ENCODE measurements at regions not wholly inside any gene's neighbourhood (a gene's known extent, or its start where the extent isn't known, plus 50 kb on each side); places are given as distances from the start of the nearest gene placed in this dataset.

DNA sequence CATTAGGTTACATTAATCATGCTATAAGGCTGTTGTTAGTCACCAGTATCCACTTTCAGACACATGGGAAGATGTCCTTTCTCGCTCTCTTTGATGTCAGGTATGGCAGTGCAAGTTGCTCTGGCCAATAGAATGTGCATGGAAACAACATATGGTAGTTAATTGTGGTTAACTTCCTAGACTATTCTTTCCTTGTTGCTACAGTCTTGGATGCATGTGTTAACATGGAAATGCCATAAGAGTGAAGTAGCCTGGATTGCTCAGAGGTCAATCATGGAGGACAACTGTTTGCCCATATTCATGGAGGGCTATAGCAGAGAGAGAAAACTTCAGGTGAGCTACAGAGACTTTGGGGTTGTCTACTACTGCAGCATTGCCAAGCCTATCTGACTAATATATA lies 245.8 kb upstream of the GAS1 start:
- intact Hi-C loops (cut with micrococcal nuclease; ENCODE audit: unreplicated experiment): no loop called here
- ChIA-PET POLR2A (no interaction called here), CTCF (ENCODE audit: unreplicated experiment) (no interaction called here)
- no TSS peak for BruUV-seq (replicated peaks)
- no peak overlapping the region for H3K4me2 ChIP-seq (ENCODE audit: low read length)
- H3K9me3 ChIP-seq (ENCODE audit: low read length): no peaks in the 10 kb centered on the region
- no peaks in the 10 kb centered on the region for H3K36me3 ChIP-seq (ENCODE audit: insufficient read depth, low read length)
- H3K4me1 ChIP-seq (ENCODE audit: insufficient read depth, low read length, poor library complexity, severe bottlenecking): no peaks in the 10 kb centered on the region
- DNase-seq (ENCODE audit: low spot score): no peak
- no peak overlapping the region for H3K4me3 ChIP-seq (ENCODE audit: low read depth, low read length, poor library complexity, severe bottlenecking)
- H3K27ac ChIP-seq (ENCODE audit: low read depth, low read length, poor library complexity, severe bottlenecking): no peak overlapping the region
- no peak for TF ChIP-seq EZH2phosphoT487 (IDR thresholded peaks at IDR 0.05; ENCODE audit: borderline replicate concordance, low read depth, low read length)
- no peak for TF ChIP-seq CTCF (conservative IDR thresholded peaks at IDR 0.05; ENCODE audit: low read length)
- no peaks in the 10 kb centered on the region for H3K79me2 ChIP-seq (ENCODE audit: insufficient read depth, low read depth, low read length)
- H4K20me1 ChIP-seq (ENCODE audit: insufficient read depth, low read length): no peaks in the 10 kb centered on the region
- H3K9me2 ChIP-seq (ENCODE audit: insufficient read depth, low read length): no peaks in the 10 kb centered on the region
- no peak overlapping the region for H2AFZ ChIP-seq (ENCODE audit: low read length)

- no TSS peak for BruUV-seq (replicated peaks)
- DNase-seq (ENCODE audit: low spot score): no peak
- Histone ChIP-seq H3K27ac (ENCODE audit: low read depth, low read length, poor library complexity, severe bottlenecking) (no peak overlapping the region), H3K9me3 (ENCODE audit: low read length) (no peaks in the 10 kb centered on the region), H3K79me2 (ENCODE audit: insufficient read depth, low read depth, low read length) (no peaks in the 10 kb centered on the region), H3K36me3 (ENCODE audit: insufficient read depth, low read length) (no peaks in the 10 kb centered on the region), H2AFZ (ENCODE audit: low read length) (no peak overlapping the region), H3K4me3 (ENCODE audit: low read depth, low read length, poor library complexity, severe bottlenecking) (no peak overlapping the region), H3K4me2 (ENCODE audit: low read length) (no peak overlapping the region), H4K20me1 (ENCODE audit: insufficient read depth, low read length) (no peaks in the 10 kb centered on the region), H3K4me1 (ENCODE audit: insufficient read depth, low read length, poor library complexity, severe bottlenecking) (no peaks in the 10 kb centered on the region), H3K9me2 (ENCODE audit: insufficient read depth, low read length) (no peaks in the 10 kb centered on the region)
- no peak for TF ChIP-seq CTCF (conservative IDR thresholded peaks at IDR 0.05; ENCODE audit: low read length)
- no peak for TF ChIP-seq EZH2phosphoT487 (IDR thresholded peaks at IDR 0.05; ENCODE audit: borderline replicate concordance, low read depth, low read length)
- intact Hi-C loops (cut with micrococcal nuclease; ENCODE audit: unreplicated experiment): no loop called here
- POLR2A ChIA-PET: interaction anchor here (0.8 kb wide), 1 partner anchor 24 kb away, joined by 3 read pairs; no protein-coding TSS in a partner anchor
- CTCF ChIA-PET (ENCODE audit: unreplicated experiment): no interaction called here
Observed at GRCh38 chr9:87193925-87194868, 246.9 kb upstream of the GAS1 start.

DNA sequence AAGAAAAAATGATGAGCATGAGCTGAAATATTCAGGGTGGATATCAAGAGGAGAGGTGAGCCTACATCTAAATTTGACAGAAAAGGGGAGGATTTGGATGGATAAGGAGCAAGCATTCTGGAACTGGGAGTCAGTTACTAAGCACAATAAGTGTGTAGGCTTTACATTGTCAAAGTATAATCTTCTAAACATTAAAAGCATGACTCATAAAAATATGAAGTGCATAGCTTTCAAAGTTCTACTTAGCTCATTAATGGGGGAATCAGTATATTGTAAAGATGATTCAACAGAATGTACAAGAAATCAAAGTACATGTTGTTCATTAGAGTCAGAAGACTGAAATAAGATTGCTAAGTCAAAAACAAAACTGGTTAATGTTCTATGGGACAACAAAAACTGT lies 248.0 kb upstream of the GAS1 start:
- no peaks in the 10 kb centered on the region for H3K36me3 ChIP-seq (ENCODE audit: insufficient read depth, low read length)
- intact Hi-C loops (cut with micrococcal nuclease; ENCODE audit: unreplicated experiment): no loop called here

More for the DNA sequence above, 248.0 kb upstream of the GAS1 start:
- Histone ChIP-seq H2AFZ (ENCODE audit: low read length) (no peak overlapping the region), H3K27ac (ENCODE audit: low read depth, low read length, poor library complexity, severe bottlenecking) (no peak overlapping the region), H3K4me2 (ENCODE audit: low read length) (no peak overlapping the region), H3K79me2 (ENCODE audit: insufficient read depth, low read depth, low read length) (no peaks in the 10 kb centered on the region), H3K4me1 (ENCODE audit: insufficient read depth, low read length, poor library complexity, severe bottlenecking) (no peaks in the 10 kb centered on the region), H3K9me3 (ENCODE audit: low read length) (no peaks in the 10 kb centered on the region), H3K9me2 (ENCODE audit: insufficient read depth, low read length) (no peaks in the 10 kb centered on the region), H3K4me3 (ENCODE audit: low read depth, low read length, poor library complexity, severe bottlenecking) (no peak overlapping the region), H4K20me1 (ENCODE audit: insufficient read depth, low read length) (no peaks in the 10 kb centered on the region)
- ChIA-PET POLR2A (interaction anchor here (0.8 to 0.9 kb wide), 2 partner anchors 25 to 126 kb away, joined by 3 read pairs; no protein-coding TSS in a partner anchor), CTCF (ENCODE audit: unreplicated experiment) (no interaction called here)
- no TSS peak for BruUV-seq (replicated peaks)
- TF ChIP-seq CTCF (conservative IDR thresholded peaks at IDR 0.05; ENCODE audit: low read length) (no peak), EZH2phosphoT487 (IDR thresholded peaks at IDR 0.05; ENCODE audit: borderline replicate concordance, low read depth, low read length) (no peak)
- no peak for DNase-seq (ENCODE audit: low spot score)

Measured in OCI-LY7 (cell line).